GM21423 (cell line): ENCODE measurements at regions not wholly inside any gene's neighbourhood (a gene's known extent, or its start where the extent isn't known, plus 50 kb on each side); places are given as distances from the start of the nearest gene placed in this dataset.

Experiments
- ATAC-seq: cut with Tn5 transposase; IDR thresholded peaks from one replicate; pipeline ENCODE4 v1.9.1; 2021; ENCODE audit warnings: mild to moderate bottlenecking, moderate library complexity; ENCODE audit not compliant: unreplicated experiment

GRCh38 chr18:66760559-66760958 is 156.7 kb upstream of the CDH19 start:
- no peak for ATAC-seq

- no peak for ATAC-seq
Measured at GRCh38 chr18:66759050-66759828, 155.3 kb upstream of the CDH19 start.

GRCh38 chr18:66757946-66758345 is 154.1 kb upstream of the CDH19 start:
- ATAC-seq, result no peak

- ATAC-seq, result no peak
Measured at GRCh38 chr18:66754335-66754734, 150.4 kb upstream of the CDH19 start.

GRCh38 chr18:66752733-66753132 is 148.8 kb upstream of the CDH19 start:
- ATAC-seq, result no peak

GRCh38 chr18:66749481-66750035 is 145.7 kb upstream of the CDH19 start:
- ATAC-seq, result no peak

GRCh38 chr18:66749030-66749429 is 145.1 kb upstream of the CDH19 start:
- no peak for ATAC-seq

GRCh38 chr18:66742832-66743231 is 138.9 kb upstream of the CDH19 start:
- ATAC-seq, result no peak

- ATAC-seq, result no peak
Measured at GRCh38 chr18:66735933-66736332, 132.0 kb upstream of the CDH19 start.

- no peak for ATAC-seq
Measured at GRCh38 chr18:66734451-66734850, 130.6 kb upstream of the CDH19 start.

GRCh38 chr18:66731890-66732289 is 128.0 kb upstream of the CDH19 start:
- no peak for ATAC-seq

- no peak for ATAC-seq
Measured at GRCh38 chr18:66729442-66730239, 125.8 kb upstream of the CDH19 start.

- ATAC-seq, result no peak
Measured at GRCh38 chr18:66728951-66729350, 125.1 kb upstream of the CDH19 start.

GRCh38 chr18:66727991-66728390 is 124.1 kb upstream of the CDH19 start:
- ATAC-seq, result no peak

- no peak for ATAC-seq
Measured at GRCh38 chr18:66724664-66725356, 120.9 kb upstream of the CDH19 start.

- no peak for ATAC-seq
Measured at GRCh38 chr18:66722671-66723070, 118.8 kb upstream of the CDH19 start.

- no peak for ATAC-seq
Measured at GRCh38 chr18:66708646-66709045, 104.8 kb upstream of the CDH19 start.

- no peak for ATAC-seq
Measured at GRCh38 chr18:66707473-66707872, 103.6 kb upstream of the CDH19 start.

GRCh38 chr18:66695281-66695680 is 91.4 kb upstream of the CDH19 start:
- no peak for ATAC-seq

- ATAC-seq, result no peak
Measured at GRCh38 chr18:66694852-66695251, 91.0 kb upstream of the CDH19 start.

GRCh38 chr18:66687635-66688034 is 83.7 kb upstream of the CDH19 start:
- no peak for ATAC-seq
